ENCODE measurements at regions not wholly inside any gene's neighbourhood (a gene's known extent, or its start where the extent isn't known, plus 50 kb on each side); places are given as distances from the start of the nearest gene placed in this dataset.
"Not testable (repeated sequence)": the region's sequence is repeated elsewhere in the genome, so short reads cannot be mapped to it uniquely, and the experiment has no call there.

- no peaks in the 10 kb centered on the region for H3K9me3 Mint-ChIP-seq
- no peak overlapping the region for H3K27ac Mint-ChIP-seq
- no peak for DNase-seq
- no peak overlapping the region for H3K4me3 Mint-ChIP-seq
- H3K4me1 Mint-ChIP-seq, result no peaks in the 10 kb centered on the region
- ATAC-seq, result no peak
- H3K27me3 Mint-ChIP-seq, result peaks cover 8% of the 10 kb centered on the region
- no peaks in the 10 kb centered on the region for H3K36me3 Mint-ChIP-seq (ENCODE audit: low read depth)
These were observed 84.0 kb downstream of the FMO4 start for GRCh38 chr1:171397851-171398469.

- Mint-ChIP-seq H3K4me1 (no peaks in the 10 kb centered on the region), H3K27ac (no peak overlapping the region), H3K36me3 (ENCODE audit: low read depth) (peaks cover 1% of the 10 kb centered on the region), H3K9me3 (peaks cover 16% of the 10 kb centered on the region), H3K4me3 (no peak overlapping the region), H3K27me3 (peaks cover 5% of the 10 kb centered on the region)
- ATAC-seq, result no peak
- no peak for DNase-seq
These were observed 81.9 kb upstream of the PRRC2C start for GRCh38 chr1:171403393-171403792.

- peaks cover 1% of the 10 kb centered on the region for H3K36me3 Mint-ChIP-seq (ENCODE audit: low read depth)
- H3K27ac Mint-ChIP-seq, result no peak overlapping the region
- H3K4me1 Mint-ChIP-seq, result no peaks in the 10 kb centered on the region
- no peak for ATAC-seq
- H3K4me3 Mint-ChIP-seq, result no peak overlapping the region
- peaks cover 16% of the 10 kb centered on the region for H3K9me3 Mint-ChIP-seq
- peaks cover 6% of the 10 kb centered on the region for H3K27me3 Mint-ChIP-seq
- DNase-seq, result no peak
These were observed 80.0 kb upstream of the PRRC2C start for GRCh38 chr1:171405391-171405714.

- H3K36me3 Mint-ChIP-seq (ENCODE audit: low read depth); ATAC-seq; H3K4me3 Mint-ChIP-seq; DNase-seq; H3K4me1 Mint-ChIP-seq; H3K27me3 Mint-ChIP-seq; H3K27ac Mint-ChIP-seq; H3K9me3 Mint-ChIP-seq: not testable (repeated sequence)
These were observed 71.8 kb upstream of the PRRC2C start for GRCh38 chr1:171413557-171413956.

- Mint-ChIP-seq H3K36me3 (ENCODE audit: low read depth) (no peaks in the 10 kb centered on the region), H3K4me1 (peaks cover 12% of the 10 kb centered on the region), H3K27me3 (no peaks in the 10 kb centered on the region), H3K27ac (no peak overlapping the region), H3K4me3 (no peak overlapping the region), H3K9me3 (peaks cover 5% of the 10 kb centered on the region)
- DNase-seq (no peak), ATAC-seq (no peak)
These were observed 66.8 kb upstream of the PRRC2C start for GRCh38 chr1:171418546-171418945.

- no peaks in the 10 kb centered on the region for H3K27me3 Mint-ChIP-seq
- peaks cover 5% of the 10 kb centered on the region for H3K9me3 Mint-ChIP-seq
- ATAC-seq, result peak; percentile 67
- H3K4me1 Mint-ChIP-seq, result peaks cover 12% of the 10 kb centered on the region
- H3K36me3 Mint-ChIP-seq (ENCODE audit: low read depth), result no peaks in the 10 kb centered on the region
- no peak overlapping the region for H3K4me3 Mint-ChIP-seq
- no peak for DNase-seq
- H3K27ac Mint-ChIP-seq, result peak overlapping the region; percentile 9
These were observed 64.5 kb upstream of the PRRC2C start for GRCh38 chr1:171420810-171421209.

GRCh38 chr1:171421413-171422020 lies 63.8 kb upstream of the PRRC2C start:
- ATAC-seq (no peak), DNase-seq (no peak)
- H3K27me3 Mint-ChIP-seq, result no peaks in the 10 kb centered on the region
- no peak overlapping the region for H3K4me3 Mint-ChIP-seq
- peaks cover 12% of the 10 kb centered on the region for H3K4me1 Mint-ChIP-seq
- peaks cover 5% of the 10 kb centered on the region for H3K9me3 Mint-ChIP-seq
- no peaks in the 10 kb centered on the region for H3K36me3 Mint-ChIP-seq (ENCODE audit: low read depth)
- H3K27ac Mint-ChIP-seq, result no peak overlapping the region

GRCh38 chr1:171422511-171422910 lies 62.8 kb upstream of the PRRC2C start:
- H3K4me1 Mint-ChIP-seq, result peaks cover 12% of the 10 kb centered on the region
- H3K27ac Mint-ChIP-seq, result no peak overlapping the region
- no peaks in the 10 kb centered on the region for H3K9me3 Mint-ChIP-seq
- no peak for DNase-seq
- no peaks in the 10 kb centered on the region for H3K36me3 Mint-ChIP-seq (ENCODE audit: low read depth)
- H3K27me3 Mint-ChIP-seq, result no peaks in the 10 kb centered on the region
- no peak for ATAC-seq
- H3K4me3 Mint-ChIP-seq, result no peak overlapping the region

- H3K4me1 Mint-ChIP-seq, result peaks cover 12% of the 10 kb centered on the region
- H3K27ac Mint-ChIP-seq, result no peak overlapping the region
- H3K27me3 Mint-ChIP-seq, result no peaks in the 10 kb centered on the region
- H3K9me3 Mint-ChIP-seq, result peaks cover 7% of the 10 kb centered on the region
- ATAC-seq (no peak), DNase-seq (no peak)
- no peaks in the 10 kb centered on the region for H3K36me3 Mint-ChIP-seq (ENCODE audit: low read depth)
- H3K4me3 Mint-ChIP-seq, result no peak overlapping the region
These were observed 60.8 kb upstream of the PRRC2C start for GRCh38 chr1:171424494-171424893.

- Mint-ChIP-seq H3K9me3 (peaks cover 10% of the 10 kb centered on the region), H3K4me3 (no peak overlapping the region), H3K36me3 (ENCODE audit: low read depth) (no peaks in the 10 kb centered on the region), H3K4me1 (no peaks in the 10 kb centered on the region), H3K27ac (no peak overlapping the region), H3K27me3 (peaks cover 2% of the 10 kb centered on the region)
- ATAC-seq, result no peak
- DNase-seq, result no peak
These were observed 58.7 kb upstream of the PRRC2C start for GRCh38 chr1:171426645-171427044.

- no peak overlapping the region for H3K4me3 Mint-ChIP-seq
- no peak overlapping the region for H3K27ac Mint-ChIP-seq
- no peaks in the 10 kb centered on the region for H3K4me1 Mint-ChIP-seq
- H3K27me3 Mint-ChIP-seq, result peaks cover 2% of the 10 kb centered on the region
- ATAC-seq (no peak), DNase-seq (no peak)
- H3K36me3 Mint-ChIP-seq (ENCODE audit: low read depth), result no peaks in the 10 kb centered on the region
- H3K9me3 Mint-ChIP-seq, result peaks cover 10% of the 10 kb centered on the region
These were observed 57.4 kb upstream of the PRRC2C start for GRCh38 chr1:171427852-171428471.

GRCh38 chr1:171429137-171429536 lies 56.2 kb upstream of the PRRC2C start:
- Mint-ChIP-seq H3K27me3 (peaks cover 2% of the 10 kb centered on the region), H3K27ac (no peak overlapping the region), H3K4me1 (peaks cover 3% of the 10 kb centered on the region), H3K9me3 (peaks cover 10% of the 10 kb centered on the region), H3K36me3 (ENCODE audit: low read depth) (no peaks in the 10 kb centered on the region), H3K4me3 (no peak overlapping the region)
- ATAC-seq (no peak), DNase-seq (no peak)

- Mint-ChIP-seq H3K27ac (no peak overlapping the region), H3K4me3 (no peak overlapping the region), H3K9me3 (peaks cover 10% of the 10 kb centered on the region), H3K27me3 (peaks cover 2% of the 10 kb centered on the region), H3K4me1 (peaks cover 17% of the 10 kb centered on the region), H3K36me3 (ENCODE audit: low read depth) (no peaks in the 10 kb centered on the region)
- ATAC-seq, result no peak
- DNase-seq, result no peak
These were observed 53.3 kb upstream of the PRRC2C start for GRCh38 chr1:171431994-171432393.

GRCh38 chr1:171432473-171432872 lies 52.9 kb upstream of the PRRC2C start:
- H3K9me3 Mint-ChIP-seq, result peaks cover 10% of the 10 kb centered on the region
- DNase-seq (no peak), ATAC-seq (no peak)
- H3K4me3 Mint-ChIP-seq, result no peak overlapping the region
- H3K27me3 Mint-ChIP-seq, result peaks cover 2% of the 10 kb centered on the region
- no peak overlapping the region for H3K27ac Mint-ChIP-seq
- H3K4me1 Mint-ChIP-seq, result peaks cover 17% of the 10 kb centered on the region
- H3K36me3 Mint-ChIP-seq (ENCODE audit: low read depth), result no peaks in the 10 kb centered on the region

- no peak for ATAC-seq
- H3K27me3 Mint-ChIP-seq, result peaks cover 2% of the 10 kb centered on the region
- H3K27ac Mint-ChIP-seq, result no peak overlapping the region
- H3K4me3 Mint-ChIP-seq, result no peak overlapping the region
- DNase-seq, result no peak
- H3K4me1 Mint-ChIP-seq, result peaks cover 17% of the 10 kb centered on the region
- peaks cover 10% of the 10 kb centered on the region for H3K9me3 Mint-ChIP-seq
- H3K36me3 Mint-ChIP-seq (ENCODE audit: low read depth), result no peaks in the 10 kb centered on the region
These were observed 51.9 kb upstream of the PRRC2C start for GRCh38 chr1:171433451-171433850.

Measured in activated naive CD8-positive, alpha-beta T cell treated with anti-CD3 and anti-CD28 coated beads, Interleukin-2, amount 50 U/mL, for 24 hours (primary cell).